Naive thymus-derived CD4-positive, alpha-beta T cell (primary cell): ENCODE measurements at regions not wholly inside any gene's neighbourhood (a gene's known extent, or its start where the extent isn't known, plus 50 kb on each side); places are given as distances from the start of the nearest gene placed in this dataset.

Source experiments
- ATAC-seq: fragments of 150-1000 bp; cut with Tn5 transposase; 2 replicates; pipeline ENCODE4 v1.10.0; 2021; ENCODE audit warnings: mild to moderate bottlenecking, moderate library complexity
- CTCF ChIA-PET: fragments of 350-600 bp; sonication (Branson Sonifier 250); formaldehyde crosslinking; loops from one replicate; lab custom pipeline; 2021; ENCODE audit warnings: antibody characterized with exemption; lab: Charles Lee
- POLR2A ChIA-PET: fragments of 350-600 bp; sonication (Branson Sonifier 250); formaldehyde crosslinking; loops from one replicate; lab custom pipeline; 2021; ENCODE audit warnings: antibody characterized with exemption, inconsistent platforms; lab: Charles Lee
- DNase-seq, 9 donors: peaks; one replicate each; pipeline versions ENCODE4 v3.0.0 to v3.0.0-alpha.2; 2020 to 2022; ENCODE audit warnings: mixed read lengths in 1 of 9
- H3K27ac ChIP-seq: one replicate; pipeline ENCODE4 v1.7.0; 2013; ENCODE audit warnings: mild to moderate bottlenecking, low read depth, low read length, moderate library complexity
- H3K27me3 ChIP-seq, 2 donors: one replicate each; pipeline ENCODE4 v1.7.0; 2013; ENCODE audit warnings: low read length in 2 of 2, mild to moderate bottlenecking in 2 of 2, moderate library complexity in 2 of 2; ENCODE audit not compliant: control insufficient read depth in 2 of 2, insufficient read depth in 2 of 2
- H3K36me3 ChIP-seq, 3 experiments: 1 replicate in 2 of 3; 2 replicates in 1 of 3; pipeline ENCODE4 v1.7.0; 2013; ENCODE audit warnings: low read length in 3 of 3, mild to moderate bottlenecking in 3 of 3, moderate library complexity in 1 of 3; ENCODE audit not compliant: insufficient read depth in 3 of 3, control insufficient read depth in 2 of 3
- H3K4me1 ChIP-seq, 2 donors: one replicate each; pipeline ENCODE4 v1.7.0; 2013; ENCODE audit warnings: low read length in 2 of 2, mild to moderate bottlenecking in 2 of 2, moderate library complexity in 1 of 2; ENCODE audit not compliant: control insufficient read depth in 2 of 2, insufficient read depth in 2 of 2
- H3K4me3 ChIP-seq: 2 replicates; pipeline ENCODE4 v1.7.0; 2013; ENCODE audit warnings: mild to moderate bottlenecking, low read length
- H3K9me3 ChIP-seq, 3 experiments: 1 replicate in 2 of 3; 2 replicates in 1 of 3; pipeline ENCODE4 v1.7.0; 2013; ENCODE audit warnings: low read length in 3 of 3; ENCODE audit not compliant: control insufficient read depth in 2 of 3
- H3K27ac Mint-ChIP-seq, 9 donors: one replicate each; pipeline ENCODE4 v1.8.0; 2020 to 2022; ENCODE audit warnings: mixed read lengths in 9 of 9, mild to moderate bottlenecking in 8 of 9, moderate library complexity in 5 of 9, inconsistent platforms in 2 of 9
- H3K27me3 Mint-ChIP-seq, 5 donors: one replicate each; pipeline ENCODE4 v1.8.0; 2021 to 2022; ENCODE audit warnings: mixed read lengths in 5 of 5, mild to moderate bottlenecking in 1 of 5
- H3K36me3 Mint-ChIP-seq, 5 donors: one replicate each; pipeline ENCODE4 v1.8.0; 2020 to 2022; ENCODE audit warnings: mixed read lengths in 5 of 5, mild to moderate bottlenecking in 3 of 5, inconsistent platforms in 1 of 5
- H3K4me1 Mint-ChIP-seq, 7 donors: one replicate each; pipeline ENCODE4 v1.8.0; 2020 to 2022; ENCODE audit warnings: mixed read lengths in 7 of 7, mild to moderate bottlenecking in 3 of 7, inconsistent platforms in 1 of 7
- H3K4me3 Mint-ChIP-seq, 10 donors: one replicate each; pipeline ENCODE4 v1.8.0; 2020 to 2022; ENCODE audit warnings: mild to moderate bottlenecking in 10 of 10, mixed read lengths in 10 of 10, moderate library complexity in 6 of 10, inconsistent platforms in 2 of 10
- H3K9me3 Mint-ChIP-seq, 11 donors: one replicate each; pipeline ENCODE4 v1.8.0; 2020 to 2022; ENCODE audit warnings: mixed read lengths in 11 of 11, mild to moderate bottlenecking in 4 of 11, inconsistent platforms in 1 of 11, moderate library complexity in 1 of 11
- intact Hi-C, 2 donors: fragments of 100-400 bp; cut with micrococcal nuclease; formaldehyde crosslinking; loops; one replicate each; pipeline ENCODE4 v1.15.1; 2023

- Histone ChIP-seq H3K27me3 (no peaks in the 10 kb centered on the region), H3K27ac (no peak overlapping the region), H3K9me3 (no peaks in the 10 kb centered on the region), H3K4me1 (no peaks in the 10 kb centered on the region), H3K36me3 (no peaks in the 10 kb centered on the region), H3K4me3 (no peak overlapping the region)
- Mint-ChIP-seq H3K9me3 (peaks cover 0 to 4% (median 0%) of the 10 kb centered on the region in 11 donors), H3K27ac (no peak overlapping the region), H3K36me3 (no peaks in the 10 kb centered on the region), H3K4me1 (peaks cover 0 to 2% (median 0%) of the 10 kb centered on the region in 7 donors), H3K4me3 (no peak overlapping the region), H3K27me3 (no peaks in the 10 kb centered on the region)
- no peak for DNase-seq
- intact Hi-C loops: no loop called here
- ChIA-PET POLR2A (no interaction called here), CTCF (no interaction called here)
- ATAC-seq: no peak
Observed at GRCh38 chr2:145137901-145138300, 618.0 kb upstream of the ZEB2 start.

DNA sequence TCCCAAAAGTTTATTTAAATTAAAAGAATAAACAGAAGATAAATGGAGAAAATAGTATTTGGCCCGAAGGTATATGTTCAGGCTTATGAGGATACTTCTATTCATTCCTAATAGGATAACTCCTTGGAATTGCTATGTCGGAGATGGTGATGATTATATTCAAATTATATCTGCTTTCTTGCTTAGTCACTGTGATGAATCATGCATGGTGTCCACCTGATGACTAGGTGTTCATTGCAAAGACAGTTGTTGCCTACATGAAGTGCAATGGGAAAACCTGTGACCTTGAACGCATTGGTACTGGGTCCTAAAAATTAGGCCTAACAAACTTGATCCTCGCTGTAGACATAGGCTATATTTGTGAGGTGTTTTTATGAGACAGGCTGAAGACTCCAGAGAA, 617.3 kb upstream of the ZEB2 start:
- Histone ChIP-seq H3K27me3 (no peaks in the 10 kb centered on the region), H3K4me3 (no peak overlapping the region), H3K4me1 (no peaks in the 10 kb centered on the region), H3K27ac (no peak overlapping the region), H3K9me3 (no peaks in the 10 kb centered on the region), H3K36me3 (no peaks in the 10 kb centered on the region)
- H3K36me3 Mint-ChIP-seq: no peaks in the 10 kb centered on the region
- no peak overlapping the region for H3K27ac Mint-ChIP-seq
- ATAC-seq: no peak
- no peak overlapping the region for H3K4me3 Mint-ChIP-seq
- CTCF ChIA-PET: no interaction called here
- intact Hi-C loops: no loop called here
- no peak for DNase-seq
- peaks cover 0 to 2% (median 0%) of the 10 kb centered on the region in 7 donors for H3K4me1 Mint-ChIP-seq
- POLR2A ChIA-PET: no interaction called here
- no peaks in the 10 kb centered on the region for H3K27me3 Mint-ChIP-seq
- H3K9me3 Mint-ChIP-seq: peaks cover 0 to 4% (median 0%) of the 10 kb centered on the region in 11 donors

DNA sequence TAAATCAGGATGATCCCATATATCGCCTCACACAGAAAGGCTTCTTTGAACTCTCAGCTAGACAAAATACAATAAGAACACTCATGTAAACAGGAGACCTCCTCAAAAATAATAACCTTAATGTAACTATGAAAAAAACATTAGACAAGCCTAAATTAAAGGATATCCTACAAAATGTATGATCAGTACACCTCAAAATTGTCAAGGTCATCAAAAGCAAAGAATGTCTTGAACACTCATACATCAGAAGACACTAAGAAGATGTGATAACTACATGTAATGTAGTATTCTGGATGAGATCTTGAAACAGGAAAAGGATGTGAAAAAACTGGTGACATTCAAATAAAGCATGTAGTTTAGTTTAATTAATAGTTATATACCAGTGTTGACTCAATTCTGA, 616.8 kb upstream of the ZEB2 start:
- H3K27ac Mint-ChIP-seq: no peak overlapping the region
- no peaks in the 10 kb centered on the region for H3K36me3 ChIP-seq
- no peaks in the 10 kb centered on the region for H3K27me3 Mint-ChIP-seq
- intact Hi-C loops: no loop called here
- no peaks in the 10 kb centered on the region for H3K27me3 ChIP-seq
- H3K9me3 ChIP-seq: no peaks in the 10 kb centered on the region
- ATAC-seq (no peak), DNase-seq (no peak)
- POLR2A ChIA-PET: no interaction called here
- H3K4me3 ChIP-seq: no peak overlapping the region
- H3K4me1 ChIP-seq: no peaks in the 10 kb centered on the region
- no peaks in the 10 kb centered on the region for H3K36me3 Mint-ChIP-seq
- H3K4me3 Mint-ChIP-seq: no peak overlapping the region
- H3K4me1 Mint-ChIP-seq: peaks cover 0 to 2% (median 0%) of the 10 kb centered on the region in 7 donors
- CTCF ChIA-PET: no interaction called here
- H3K9me3 Mint-ChIP-seq: peaks cover 0 to 4% (median 0%) of the 10 kb centered on the region in 11 donors
- no peak overlapping the region for H3K27ac ChIP-seq

DNA sequence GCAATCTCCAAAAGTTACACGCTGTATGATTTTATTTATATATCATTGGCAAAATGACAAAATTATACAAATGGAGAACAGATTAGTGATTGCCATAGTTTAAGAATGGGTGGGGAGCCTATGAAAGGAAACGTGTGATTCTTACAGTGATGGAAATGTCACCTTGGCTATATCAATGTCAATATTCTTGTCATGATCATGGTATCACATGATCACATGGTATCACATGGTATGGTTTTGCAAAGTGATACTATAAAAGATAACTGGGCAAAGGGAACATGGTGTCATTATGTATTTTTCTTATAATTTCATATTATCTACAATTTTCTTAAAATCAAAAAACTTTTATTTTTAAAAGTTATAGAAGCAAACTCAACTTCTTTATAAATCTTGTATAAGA, 606.2 kb upstream of the ZEB2 start:
- intact Hi-C loops: no loop called here
- ChIA-PET POLR2A (no interaction called here), CTCF (no interaction called here)
- Histone ChIP-seq H3K36me3 (no peaks in the 10 kb centered on the region), H3K9me3 (no peaks in the 10 kb centered on the region), H3K4me3 (no peak overlapping the region), H3K4me1 (no peaks in the 10 kb centered on the region), H3K27me3 (no peaks in the 10 kb centered on the region), H3K27ac (no peak overlapping the region)
- Mint-ChIP-seq H3K27ac (no peak overlapping the region), H3K4me3 (no peak overlapping the region), H3K9me3 (peaks cover 0 to 3% (median 0%) of the 10 kb centered on the region in 11 donors), H3K4me1 (no peaks in the 10 kb centered on the region), H3K27me3 (peaks cover 0 to 2% (median 0%) of the 10 kb centered on the region in 5 donors), H3K36me3 (no peaks in the 10 kb centered on the region)
- DNase-seq (no peak), ATAC-seq (no peak)

DNA sequence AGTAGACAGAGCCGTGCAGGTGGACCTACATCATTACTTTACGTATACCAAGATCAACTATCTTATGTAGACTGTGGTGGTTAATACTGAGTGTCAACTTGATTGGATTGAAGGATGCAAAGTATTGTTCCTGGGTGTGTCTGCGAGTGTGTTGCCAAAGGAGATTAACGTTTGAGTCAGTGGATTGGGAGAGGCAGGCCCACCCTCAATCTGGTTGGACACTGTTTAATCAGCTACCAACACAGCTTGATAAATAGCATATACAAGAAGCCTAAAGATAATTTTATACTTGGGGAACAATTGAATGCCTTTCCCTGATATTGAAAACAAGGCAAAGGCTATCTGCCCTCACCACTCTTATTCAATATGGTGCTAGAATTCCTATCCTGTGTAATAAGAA, 604.2 kb upstream of the ZEB2 start:
- no peaks in the 10 kb centered on the region for H3K36me3 ChIP-seq
- DNase-seq (no peak), ATAC-seq (no peak)
- Mint-ChIP-seq H3K36me3 (no peaks in the 10 kb centered on the region), H3K27ac (no peak overlapping the region), H3K9me3 (peaks cover 0 to 10% (median 0%) of the 10 kb centered on the region in 11 donors), H3K27me3 (peaks cover 0 to 2% (median 0%) of the 10 kb centered on the region in 5 donors), H3K4me3 (no peak overlapping the region), H3K4me1 (no peaks in the 10 kb centered on the region)
- no peaks in the 10 kb centered on the region for H3K4me1 ChIP-seq
- no peak overlapping the region for H3K4me3 ChIP-seq
- no peak overlapping the region for H3K27ac ChIP-seq
- no peaks in the 10 kb centered on the region for H3K9me3 ChIP-seq
- ChIA-PET POLR2A (no interaction called here), CTCF (no interaction called here)
- no peaks in the 10 kb centered on the region for H3K27me3 ChIP-seq
- intact Hi-C loops: no loop called here

GRCh38 chr2:145123606-145124005, 603.7 kb upstream of the ZEB2 start:
- H3K27ac ChIP-seq: no peak overlapping the region
- Mint-ChIP-seq H3K4me1 (no peaks in the 10 kb centered on the region), H3K36me3 (no peaks in the 10 kb centered on the region), H3K4me3 (no peak overlapping the region), H3K27me3 (peaks cover 0 to 2% (median 0%) of the 10 kb centered on the region in 5 donors), H3K9me3 (peaks cover 0 to 15% (median under 1%) of the 10 kb centered on the region in 11 donors), H3K27ac (no peak overlapping the region)
- DNase-seq: no peak
- H3K4me1 ChIP-seq: no peaks in the 10 kb centered on the region
- POLR2A ChIA-PET: no interaction called here
- H3K9me3 ChIP-seq: no peaks in the 10 kb centered on the region
- CTCF ChIA-PET: no interaction called here
- ATAC-seq: no peak
- intact Hi-C loops: no loop called here
- H3K27me3 ChIP-seq: no peaks in the 10 kb centered on the region
- H3K36me3 ChIP-seq: no peaks in the 10 kb centered on the region
- H3K4me3 ChIP-seq: no peak overlapping the region

GRCh38 chr2:145119225-145119624, 599.3 kb upstream of the ZEB2 start:
- no peak overlapping the region for H3K27ac ChIP-seq
- POLR2A ChIA-PET: no interaction called here
- Mint-ChIP-seq H3K4me3 (no peak overlapping the region), H3K4me1 (no peaks in the 10 kb centered on the region), H3K27me3 (peaks cover 0 to 2% (median 0%) of the 10 kb centered on the region in 5 donors), H3K27ac (no peak overlapping the region), H3K9me3 (peaks cover 0 to 15% (median 1%) of the 10 kb centered on the region in 11 donors), H3K36me3 (no peaks in the 10 kb centered on the region)
- no peaks in the 10 kb centered on the region for H3K36me3 ChIP-seq
- DNase-seq: no peak
- H3K27me3 ChIP-seq: no peaks in the 10 kb centered on the region
- CTCF ChIA-PET: no interaction called here
- intact Hi-C loops: no loop called here
- no peak for ATAC-seq
- H3K4me3 ChIP-seq: no peak overlapping the region
- H3K4me1 ChIP-seq: no peaks in the 10 kb centered on the region
- no peaks in the 10 kb centered on the region for H3K9me3 ChIP-seq
